Fibroblast of lung (primary cell): ENCODE measurements at regions not wholly inside any gene's neighbourhood (a gene's known extent, or its start where the extent isn't known, plus 50 kb on each side); places are given as distances from the start of the nearest gene placed in this dataset.

ENCODE experiments used
- CTCF ChIP-seq, 2 donors: IDR thresholded peaks in 1 of 2; conservative IDR thresholded peaks in 1 of 2; 1 replicate in 1 of 2; 2 replicates in 1 of 2; pipeline ENCODE4 v1.5.1; 2011 to 2012; ENCODE audit warnings: low read length in 2 of 2, control low read depth in 1 of 2, inconsistent platforms in 1 of 2, low read depth in 1 of 2, mild to moderate bottlenecking in 1 of 2
- EZH2 ChIP-seq: IDR thresholded peaks from 2 replicates; pipeline ENCODE4 v1.5.1; 2012; ENCODE audit warnings: low read length, control low read depth, mild to moderate bottlenecking; ENCODE audit errors: missing control alignments

GRCh38 chr2:58512878-58513277 is 271.8 kb upstream of the FANCL start:
- TF ChIP-seq CTCF (conservative IDR thresholded peaks at IDR 0.05 in 1 of 2, IDR thresholded peaks at IDR 0.05 in 1 of 2; ENCODE audit: low read depth in 1 of 2, low read length in 2 of 2) (no peak), EZH2 (no peak)
